ENCODE measurements at regions not wholly inside any gene's neighbourhood (a gene's known extent, or its start where the extent isn't known, plus 50 kb on each side); places are given as distances from the start of the nearest gene placed in this dataset.

DNA sequence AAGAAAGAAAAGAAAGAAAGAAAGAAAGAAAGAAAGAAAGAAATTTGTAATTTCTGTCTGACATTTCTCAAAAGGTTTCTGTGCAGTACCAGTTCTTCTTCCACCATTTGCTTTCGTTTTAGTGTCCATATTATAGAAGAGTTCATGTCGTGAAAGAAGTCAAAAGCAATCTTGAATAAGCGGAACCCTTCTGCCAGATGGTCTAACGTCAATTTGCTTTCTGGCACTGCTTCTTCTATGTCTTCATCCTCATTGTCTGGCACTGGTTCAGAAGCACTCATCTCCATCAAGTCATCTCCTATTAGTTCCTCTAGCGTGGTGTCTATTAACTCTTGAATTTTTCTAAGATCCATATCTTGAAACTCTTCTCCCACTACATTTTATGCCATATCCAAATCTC lies 170.0 kb upstream of the KCTD3 start:
- Histone ChIP-seq H3K36me3 (ENCODE audit: control insufficient read depth in 2 of 3, insufficient read depth in 3 of 3, low read length in 3 of 3) (no peaks in the 10 kb centered on the region), H3K4me1 (ENCODE audit: control insufficient read depth in 2 of 2, insufficient read depth in 2 of 2, low read length in 2 of 2) (no peaks in the 10 kb centered on the region), H3K9me3 (ENCODE audit: control insufficient read depth in 2 of 3, low read length in 3 of 3) (no peaks in the 10 kb centered on the region), H3K27ac (ENCODE audit: low read depth, low read length) (no peak overlapping the region), H3K4me3 (ENCODE audit: low read length) (no peak overlapping the region), H3K27me3 (ENCODE audit: control insufficient read depth in 2 of 2, insufficient read depth in 2 of 2, low read length in 2 of 2) (no peaks in the 10 kb centered on the region)
- ChIA-PET CTCF (no interaction called here), POLR2A (no interaction called here)
- intact Hi-C loops (cut with micrococcal nuclease) = no loop called here
- ATAC-seq = no peak
- peaks cover 0 to 5% (median 0%) of the 10 kb centered on the region in 5 donors for H3K27me3 Mint-ChIP-seq
- H3K27ac Mint-ChIP-seq = no peak overlapping the region
- H3K4me3 Mint-ChIP-seq = no peak overlapping the region
- no peaks in the 10 kb centered on the region for H3K36me3 Mint-ChIP-seq
- H3K4me1 Mint-ChIP-seq = no peaks in the 10 kb centered on the region
- peaks cover 2 to 10% (median 5%) of the 10 kb centered on the region in 11 donors for H3K9me3 Mint-ChIP-seq
- no peak for DNase-seq

DNA sequence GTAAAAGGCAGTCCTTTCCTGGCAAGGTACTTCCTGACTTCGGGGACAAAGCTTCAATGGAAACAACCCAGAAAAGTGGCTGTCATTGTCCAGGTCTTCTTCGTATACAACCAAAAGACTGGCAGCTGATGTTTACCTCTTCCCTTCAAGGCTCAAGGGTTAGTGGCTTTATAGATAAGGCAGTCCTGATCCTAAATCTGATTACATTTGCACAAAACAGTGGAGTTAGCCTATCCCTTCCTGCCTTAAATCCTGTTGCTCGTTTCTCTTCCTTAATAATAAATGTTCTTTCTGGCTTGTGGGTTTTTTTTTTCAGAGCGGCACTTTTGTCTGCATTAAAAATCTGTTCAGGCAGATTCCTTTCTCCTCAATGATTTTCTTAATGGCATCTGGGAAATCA lies 169.3 kb upstream of the KCTD3 start:
- no peaks in the 10 kb centered on the region for H3K36me3 Mint-ChIP-seq
- Histone ChIP-seq H3K9me3 (ENCODE audit: control insufficient read depth in 2 of 3, low read length in 3 of 3) (no peaks in the 10 kb centered on the region), H3K4me3 (ENCODE audit: low read length) (no peak overlapping the region), H3K27ac (ENCODE audit: low read depth, low read length) (no peak overlapping the region), H3K36me3 (ENCODE audit: control insufficient read depth in 2 of 3, insufficient read depth in 3 of 3, low read length in 3 of 3) (no peaks in the 10 kb centered on the region), H3K4me1 (ENCODE audit: control insufficient read depth in 2 of 2, insufficient read depth in 2 of 2, low read length in 2 of 2) (no peaks in the 10 kb centered on the region), H3K27me3 (ENCODE audit: control insufficient read depth in 2 of 2, insufficient read depth in 2 of 2, low read length in 2 of 2) (no peaks in the 10 kb centered on the region)
- H3K4me1 Mint-ChIP-seq = no peaks in the 10 kb centered on the region
- intact Hi-C loops (cut with micrococcal nuclease) = no loop called here
- CTCF ChIA-PET = no interaction called here
- no peak overlapping the region for H3K4me3 Mint-ChIP-seq
- peaks cover 0 to 10% (median 5%) of the 10 kb centered on the region in 11 donors for H3K9me3 Mint-ChIP-seq
- peaks cover 0 to 7% (median 0%) of the 10 kb centered on the region in 5 donors for H3K27me3 Mint-ChIP-seq
- POLR2A ChIA-PET = no interaction called here
- ATAC-seq (no peak), DNase-seq (no peak)
- H3K27ac Mint-ChIP-seq = no peak overlapping the region

DNA sequence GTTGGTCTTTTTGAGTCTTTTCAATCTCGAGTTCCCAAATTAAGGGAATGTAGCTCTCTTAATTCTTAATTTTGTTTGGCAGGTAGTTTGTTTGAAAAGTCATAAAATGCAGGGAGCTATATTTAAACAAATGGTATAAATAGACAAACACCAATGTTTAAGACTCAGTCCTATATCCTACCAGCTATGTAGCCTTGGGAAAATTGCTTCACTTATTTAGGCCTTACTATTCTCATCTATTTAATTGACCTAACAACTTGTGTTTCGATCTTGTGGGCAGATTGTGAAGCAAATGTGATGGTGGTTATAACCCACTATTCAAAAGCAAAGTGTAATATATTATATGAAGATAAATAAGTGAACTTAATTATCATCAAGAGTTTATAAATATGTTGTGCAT lies 167.3 kb upstream of the KCTD3 start:
- no peaks in the 10 kb centered on the region for H3K36me3 Mint-ChIP-seq
- no peak for ATAC-seq
- H3K4me1 Mint-ChIP-seq = no peaks in the 10 kb centered on the region

DNA sequence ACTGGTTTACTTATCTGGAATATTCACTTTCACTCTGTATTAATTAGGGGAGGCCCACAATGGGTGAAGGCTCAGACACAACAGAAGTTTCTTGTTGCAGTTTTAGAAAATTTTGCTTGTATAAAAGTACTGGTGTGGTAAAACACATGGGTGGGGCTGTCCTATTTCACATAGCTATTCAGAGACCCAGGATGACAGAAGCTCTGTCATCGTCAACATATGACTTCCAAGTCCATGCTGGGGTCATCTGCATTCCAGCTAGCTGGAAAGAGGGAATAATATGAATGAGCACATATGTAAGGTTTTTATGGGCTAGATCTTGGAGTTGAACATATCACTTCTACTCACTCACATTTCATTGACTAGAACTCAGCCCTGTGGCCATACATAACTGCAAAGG lies 166.4 kb upstream of the KCTD3 start:
- Mint-ChIP-seq H3K4me1 (no peaks in the 10 kb centered on the region), H3K27ac (no peak overlapping the region), H3K4me3 (no peak overlapping the region), H3K9me3 (peaks cover 0 to 9% (median 0%) of the 10 kb centered on the region in 11 donors), H3K36me3 (no peaks in the 10 kb centered on the region), H3K27me3 (peaks cover 0 to 10% (median 3%) of the 10 kb centered on the region in 5 donors)
- Histone ChIP-seq H3K9me3 (ENCODE audit: control insufficient read depth in 2 of 3, low read length in 3 of 3) (no peaks in the 10 kb centered on the region), H3K4me3 (ENCODE audit: low read length) (no peak overlapping the region), H3K27me3 (ENCODE audit: control insufficient read depth in 2 of 2, insufficient read depth in 2 of 2, low read length in 2 of 2) (no peaks in the 10 kb centered on the region), H3K27ac (ENCODE audit: low read depth, low read length) (no peak overlapping the region), H3K36me3 (ENCODE audit: control insufficient read depth in 2 of 3, insufficient read depth in 3 of 3, low read length in 3 of 3) (no peaks in the 10 kb centered on the region), H3K4me1 (ENCODE audit: control insufficient read depth in 2 of 2, insufficient read depth in 2 of 2, low read length in 2 of 2) (no peaks in the 10 kb centered on the region)
- DNase-seq (no peak), ATAC-seq (no peak)
- CTCF ChIA-PET = no interaction called here
- POLR2A ChIA-PET = no interaction called here
- intact Hi-C loops (cut with micrococcal nuclease) = no loop called here

More for the DNA sequence above, 167.3 kb upstream of the KCTD3 start:
- no peak overlapping the region for H3K27ac ChIP-seq (ENCODE audit: low read depth, low read length)
- CTCF ChIA-PET = no interaction called here
- no peak for DNase-seq
- Mint-ChIP-seq H3K4me3 (no peak overlapping the region), H3K27me3 (peaks cover 0 to 10% (median 3%) of the 10 kb centered on the region in 5 donors), H3K27ac (no peak overlapping the region), H3K9me3 (peaks cover 0 to 9% (median 0%) of the 10 kb centered on the region in 11 donors)
- POLR2A ChIA-PET = no interaction called here
- no peak overlapping the region for H3K4me3 ChIP-seq (ENCODE audit: low read length)
- no peaks in the 10 kb centered on the region for H3K4me1 ChIP-seq (ENCODE audit: control insufficient read depth in 2 of 2, insufficient read depth in 2 of 2, low read length in 2 of 2)
- no peaks in the 10 kb centered on the region for H3K36me3 ChIP-seq (ENCODE audit: control insufficient read depth in 2 of 3, insufficient read depth in 3 of 3, low read length in 3 of 3)
- intact Hi-C loops (cut with micrococcal nuclease) = no loop called here
- no peaks in the 10 kb centered on the region for H3K27me3 ChIP-seq (ENCODE audit: control insufficient read depth in 2 of 2, insufficient read depth in 2 of 2, low read length in 2 of 2)
- no peaks in the 10 kb centered on the region for H3K9me3 ChIP-seq (ENCODE audit: control insufficient read depth in 2 of 3, low read length in 3 of 3)

DNA sequence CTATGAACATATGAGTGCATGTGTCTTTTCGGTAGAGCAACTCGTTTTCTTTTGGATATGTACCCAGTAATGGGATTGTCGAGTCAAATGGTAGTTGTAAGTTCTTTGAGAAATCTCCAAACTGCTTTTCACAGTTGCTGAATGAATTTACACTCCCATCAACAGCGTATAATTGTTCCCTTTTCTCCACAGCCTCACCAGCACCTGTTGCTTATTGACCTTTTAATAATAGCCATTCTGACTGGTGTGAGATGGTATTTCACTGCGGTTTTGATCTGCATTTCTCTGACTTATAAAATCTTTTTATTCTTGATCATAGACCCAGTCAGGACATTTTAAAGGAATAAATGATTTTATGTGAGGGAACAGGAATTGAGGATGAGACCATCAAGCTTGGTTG lies 165.0 kb upstream of the KCTD3 start:
- Mint-ChIP-seq H3K4me1 (no peaks in the 10 kb centered on the region), H3K9me3 (peaks cover 0 to 6% (median 0%) of the 10 kb centered on the region in 11 donors), H3K4me3 (no peak overlapping the region), H3K36me3 (no peaks in the 10 kb centered on the region), H3K27ac (no peak overlapping the region), H3K27me3 (peaks cover 0 to 10% (median 3%) of the 10 kb centered on the region in 5 donors)
- no peak overlapping the region for H3K4me3 ChIP-seq (ENCODE audit: low read length)
- ChIA-PET CTCF (no interaction called here), POLR2A (no interaction called here)
- no peak overlapping the region for H3K27ac ChIP-seq (ENCODE audit: low read depth, low read length)
- intact Hi-C loops (cut with micrococcal nuclease) = no loop called here
- H3K4me1 ChIP-seq (ENCODE audit: control insufficient read depth in 2 of 2, insufficient read depth in 2 of 2, low read length in 2 of 2) = no peaks in the 10 kb centered on the region
- no peaks in the 10 kb centered on the region for H3K36me3 ChIP-seq (ENCODE audit: control insufficient read depth in 2 of 3, insufficient read depth in 3 of 3, low read length in 3 of 3)
- ATAC-seq = no peak
- H3K27me3 ChIP-seq (ENCODE audit: control insufficient read depth in 2 of 2, insufficient read depth in 2 of 2, low read length in 2 of 2) = no peaks in the 10 kb centered on the region
- H3K9me3 ChIP-seq (ENCODE audit: control insufficient read depth in 2 of 3, low read length in 3 of 3) = no peaks in the 10 kb centered on the region
- no peak for DNase-seq

DNA sequence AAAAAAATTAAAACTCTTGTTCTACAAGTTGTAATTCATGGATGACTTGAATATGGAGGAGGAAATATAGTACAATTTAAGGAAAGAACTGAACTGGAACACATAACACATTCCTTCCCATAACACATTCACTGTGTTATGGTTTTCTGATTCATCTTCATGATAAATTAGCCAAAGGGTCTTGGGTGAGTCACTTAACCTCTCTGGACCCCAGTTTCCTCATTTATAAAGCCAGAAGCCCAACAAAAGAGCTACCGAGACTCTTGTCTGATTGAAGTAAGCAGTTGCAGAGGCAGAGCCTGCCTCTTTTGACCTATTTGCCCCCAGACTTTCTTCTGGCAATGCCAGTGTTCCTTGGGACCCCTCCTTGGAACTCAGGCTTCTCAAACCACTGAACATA lies 161.9 kb upstream of the KCTD3 start:
- Mint-ChIP-seq H3K27ac (no peak overlapping the region), H3K9me3 (peaks cover 0 to 2% (median 0%) of the 10 kb centered on the region in 11 donors), H3K4me3 (no peak overlapping the region), H3K27me3 (peaks cover 0 to 6% (median 3%) of the 10 kb centered on the region in 5 donors), H3K36me3 (no peaks in the 10 kb centered on the region), H3K4me1 (no peaks in the 10 kb centered on the region)
- H3K36me3 ChIP-seq (ENCODE audit: control insufficient read depth in 2 of 3, insufficient read depth in 3 of 3, low read length in 3 of 3) = no peaks in the 10 kb centered on the region
- CTCF ChIA-PET = no interaction called here
- no peaks in the 10 kb centered on the region for H3K4me1 ChIP-seq (ENCODE audit: control insufficient read depth in 2 of 2, insufficient read depth in 2 of 2, low read length in 2 of 2)
- intact Hi-C loops (cut with micrococcal nuclease) = no loop called here
- POLR2A ChIA-PET = no interaction called here
- no peak for DNase-seq
- H3K9me3 ChIP-seq (ENCODE audit: control insufficient read depth in 2 of 3, low read length in 3 of 3) = no peaks in the 10 kb centered on the region
- H3K27me3 ChIP-seq (ENCODE audit: control insufficient read depth in 2 of 2, insufficient read depth in 2 of 2, low read length in 2 of 2) = no peaks in the 10 kb centered on the region
- no peak overlapping the region for H3K27ac ChIP-seq (ENCODE audit: low read depth, low read length)
- ATAC-seq = no peak
- no peak overlapping the region for H3K4me3 ChIP-seq (ENCODE audit: low read length)

DNA sequence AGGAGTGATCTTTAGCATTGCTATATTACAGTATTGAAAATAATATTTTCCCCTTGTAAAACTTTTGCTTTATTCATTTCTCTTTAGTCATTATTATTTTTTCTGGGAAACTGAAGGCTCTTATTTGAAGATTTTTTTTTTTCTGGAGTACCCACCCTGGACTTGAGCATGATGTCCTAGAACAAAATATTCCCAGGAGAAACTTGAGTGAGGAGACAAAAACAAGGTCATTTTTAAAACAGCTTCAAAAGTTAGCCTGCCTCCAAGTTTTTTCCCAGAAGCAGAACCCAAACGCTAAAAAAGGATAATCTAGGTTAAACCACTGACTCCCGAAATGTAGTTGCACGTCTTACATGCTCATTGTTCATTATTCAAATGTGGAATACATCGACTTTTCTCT lies 160.2 kb upstream of the KCTD3 start:
- no peak overlapping the region for H3K27ac ChIP-seq (ENCODE audit: low read depth, low read length)
- peaks cover 0 to 6% (median 2%) of the 10 kb centered on the region in 5 donors for H3K27me3 Mint-ChIP-seq
- no peaks in the 10 kb centered on the region for H3K9me3 ChIP-seq (ENCODE audit: control insufficient read depth in 2 of 3, low read length in 3 of 3)
- ChIA-PET CTCF (no interaction called here), POLR2A (no interaction called here)
- no peaks in the 10 kb centered on the region for H3K36me3 ChIP-seq (ENCODE audit: control insufficient read depth in 2 of 3, insufficient read depth in 3 of 3, low read length in 3 of 3)
- no peak overlapping the region for H3K27ac Mint-ChIP-seq
- no peak overlapping the region for H3K4me3 ChIP-seq (ENCODE audit: low read length)
- no peaks in the 10 kb centered on the region for H3K4me1 Mint-ChIP-seq
- no peak for ATAC-seq
- H3K27me3 ChIP-seq (ENCODE audit: control insufficient read depth in 2 of 2, insufficient read depth in 2 of 2, low read length in 2 of 2) = no peaks in the 10 kb centered on the region
- H3K9me3 Mint-ChIP-seq = peaks cover 0 to 5% (median 0%) of the 10 kb centered on the region in 11 donors
- H3K4me1 ChIP-seq (ENCODE audit: control insufficient read depth in 2 of 2, insufficient read depth in 2 of 2, low read length in 2 of 2) = no peaks in the 10 kb centered on the region
- intact Hi-C loops (cut with micrococcal nuclease) = no loop called here
- no peaks in the 10 kb centered on the region for H3K36me3 Mint-ChIP-seq
- DNase-seq = no peak
- H3K4me3 Mint-ChIP-seq = no peak overlapping the region

All from naive thymus-derived CD4-positive, alpha-beta T cell (primary cell).